Panc1 (cell line): ENCODE measurements at regions not wholly inside any gene's neighbourhood (a gene's known extent, or its start where the extent isn't known, plus 50 kb on each side); places are given as distances from the start of the nearest gene placed in this dataset.

ENCODE experiments used
- ATAC-seq: fragments of 200-7000 bp; cut with Tn5 transposase; 2 replicates; pipeline ENCODE4 v1.9.1; 2020; ENCODE audit warnings: mild to moderate bottlenecking, moderate library complexity
- BruUV-seq: library from RNA; stranded (reverse); fragments of 400-500 nt; replicated peaks from 2 replicates; lab custom pipeline; 2021; lab: Mats Ljungman, UMichigan
- CTCF ChIA-PET: fragments of 300-600 bp; sonication (Branson Sonifier 250); formaldehyde crosslinking; loops from one replicate; lab custom pipeline; 2022; ENCODE audit warnings: antibody characterized with exemption; lab: Charles Lee
- POLR2A ChIA-PET: fragments of 300-600 bp; sonication (Branson Sonifier 250); formaldehyde crosslinking; loops from one replicate; lab custom pipeline; 2022; ENCODE audit warnings: antibody characterized with exemption; lab: Charles Lee
- DNase-seq: peaks from one replicate; pipeline ENCODE4 v3.0.0-alpha.2; 2010; ENCODE audit warnings: low read depth, low spot score
- H3K27ac ChIP-seq: 2 replicates; pipeline ENCODE4 v1.5.1; 2011; ENCODE audit warnings: mild to moderate bottlenecking, low read length, inconsistent platforms
- H3K27me3 ChIP-seq: fragments of 200-500 bp; sonication (Bioruptor generic); 2 replicates; pipeline ENCODE4 v1.6.0; 2014; ENCODE audit warnings: low read length, inconsistent platforms; ENCODE audit not compliant: control insufficient read depth, insufficient read depth
- H3K36me3 ChIP-seq: fragments of 200-500 bp; sonication (Bioruptor generic); 2 replicates; pipeline ENCODE4 v1.5.1; 2014; ENCODE audit warnings: inconsistent platforms, mild to moderate bottlenecking, low read length, moderate library complexity; ENCODE audit not compliant: control insufficient read depth, insufficient read depth
- H3K4me1 ChIP-seq: 2 replicates; pipeline ENCODE4 v1.5.1; 2011; ENCODE audit warnings: inconsistent platforms, mild to moderate bottlenecking, low read length, moderate library complexity; ENCODE audit not compliant: control insufficient read depth, insufficient read depth
- H3K4me3 ChIP-seq, 2 experiments: 2 replicates each; pipeline ENCODE4 v1.5.1; 2011 to 2012; ENCODE audit warnings: low read depth in 2 of 2, low read length in 2 of 2, mild to moderate bottlenecking in 2 of 2, inconsistent platforms in 1 of 2, moderate library complexity in 1 of 2
- H3K9me3 ChIP-seq: fragments of 200-500 bp; sonication (Bioruptor generic); 2 replicates; pipeline ENCODE4 v1.5.1; 2014; ENCODE audit warnings: low read depth, mild to moderate bottlenecking, inconsistent platforms, low read length, moderate library complexity; ENCODE audit not compliant: control insufficient read depth, insufficient read depth
- CTCF ChIP-seq: fragments of 450-650 bp; IDR thresholded peaks from 2 replicates; pipeline ENCODE4 v1.5.1; 2017; ENCODE audit warnings: mild to moderate bottlenecking
- POLR2AphosphoS5 ChIP-seq: IDR thresholded peaks from 2 replicates; pipeline ENCODE4 v1.6.1; 2012; ENCODE audit warnings: mild to moderate bottlenecking, low read depth, low read length, moderate library complexity
- REST ChIP-seq, 2 experiments: IDR thresholded peaks; 2 replicates each; pipeline ENCODE4 v1.6.1; 2011 to 2012; ENCODE audit warnings: low read depth in 2 of 2, control low read depth in 1 of 2, low read length in 1 of 2, mild to moderate bottlenecking in 1 of 2, moderate library complexity in 1 of 2; ENCODE audit not compliant: insufficient read depth in 1 of 2
- SIN3A ChIP-seq: IDR thresholded peaks from 2 replicates; pipeline ENCODE4 v1.6.1; 2012; ENCODE audit warnings: low read depth, mild to moderate bottlenecking, low read length, moderate library complexity, borderline replicate concordance; ENCODE audit not compliant: insufficient read depth
- TCF7L2 ChIP-seq: IDR thresholded peaks from 2 replicates; pipeline ENCODE4 v1.6.1; 2011; ENCODE audit warnings: mild to moderate bottlenecking, low read depth, low read length, inconsistent platforms
- in situ Hi-C: cut with HindIII; loops from 2 replicates; pipeline ENCODE4 v1.10.0; 2016; ENCODE audit warnings: low sequenced_read_pairs, low pct_unique_long_range_greater_than_20kb
- intact Hi-C: fragments of 100-400 bp; cut with micrococcal nuclease; formaldehyde crosslinking; loops from one replicate; pipeline ENCODE4 v1.10.0; 2022; ENCODE audit not compliant: unreplicated experiment

- no peak for TF ChIP-seq REST (IDR thresholded peaks at IDR 0.05; ENCODE audit: insufficient read depth in 1 of 2, low read depth in 2 of 2, low read length in 1 of 2)
- TF ChIP-seq TCF7L2, result no peak
- TF ChIP-seq POLR2AphosphoS5, result no peak
- no peak for TF ChIP-seq SIN3A
- no peak for TF ChIP-seq CTCF
- CTCF ChIA-PET, result no interaction called here
- Histone ChIP-seq H3K27ac (no peak overlapping the region), H3K4me1 (no peaks in the 10 kb centered on the region), H3K36me3 (no peaks in the 10 kb centered on the region), H3K9me3 (no peaks in the 10 kb centered on the region), H3K4me3 (no peak overlapping the region), H3K27me3 (no peaks in the 10 kb centered on the region)
- ATAC-seq (no peak), DNase-seq (no peak)
- intact Hi-C loops (no loop called here), in situ Hi-C loops (no loop called here)
- POLR2A ChIA-PET, result no interaction called here
- no TSS peak for BruUV-seq
Measured at GRCh38 chr4:138513535-138513934, 271.4 kb upstream of the SLC7A11 start.

- intact Hi-C loops, result no loop called here
- in situ Hi-C loops, result no loop called here
- BruUV-seq, result no TSS peak
- Histone ChIP-seq H3K4me1 (no peaks in the 10 kb centered on the region), H3K27me3 (no peaks in the 10 kb centered on the region), H3K9me3 (no peaks in the 10 kb centered on the region), H3K27ac (no peak overlapping the region), H3K4me3 (no peak overlapping the region), H3K36me3 (no peaks in the 10 kb centered on the region)
- ChIA-PET CTCF (no interaction called here), POLR2A (no interaction called here)
- ATAC-seq (no peak), DNase-seq (no peak)
- TF ChIP-seq SIN3A (no peak), CTCF (no peak), POLR2AphosphoS5 (no peak), TCF7L2 (no peak), REST (IDR thresholded peaks at IDR 0.05; ENCODE audit: insufficient read depth in 1 of 2, low read depth in 2 of 2, low read length in 1 of 2) (no peak)
Measured at GRCh38 chr4:138512756-138513155, 270.6 kb upstream of the SLC7A11 start.
